H9 (cell line): ENCODE measurements at regions not wholly inside any gene's neighbourhood (a gene's known extent, or its start where the extent isn't known, plus 50 kb on each side); places are given as distances from the start of the nearest gene placed in this dataset.

Experiments
- DNase-seq: peaks from one replicate; pipeline ENCODE4 v3.0.0-alpha.2; 2017
- H2AFZ ChIP-seq: one replicate; pipeline ENCODE4 v1.6.1; 2013; ENCODE audit warnings: mild to moderate bottlenecking, low read length, control low read depth, moderate library complexity
- H2AK5ac ChIP-seq: 2 replicates; pipeline ENCODE4 v1.6.1; 2013; ENCODE audit warnings: low read length, control low read depth, mixed read lengths; ENCODE audit not compliant: insufficient read length
- H2BK120ac ChIP-seq: one replicate; pipeline ENCODE4 v1.6.1; 2013; ENCODE audit warnings: low read depth, mild to moderate bottlenecking, low read length, control low read depth, inconsistent platforms; ENCODE audit not compliant: poor library complexity, severe bottlenecking
- H2BK12ac ChIP-seq: 2 replicates; pipeline ENCODE4 v1.6.1; 2013; ENCODE audit warnings: low read length, control low read depth, mixed read lengths, low read depth; ENCODE audit not compliant: insufficient read length
- H2BK15ac ChIP-seq: 2 replicates; pipeline ENCODE4 v1.6.1; 2013; ENCODE audit warnings: low read depth, low read length, control low read depth
- H2BK20ac ChIP-seq: one replicate; pipeline ENCODE4 v1.6.1; 2013; ENCODE audit warnings: low read depth, mild to moderate bottlenecking, low read length, control low read depth, inconsistent platforms; ENCODE audit not compliant: poor library complexity, severe bottlenecking
- H2BK5ac ChIP-seq: 2 replicates; pipeline ENCODE4 v1.6.1; 2013; ENCODE audit warnings: low read length, control low read depth, mixed read lengths; ENCODE audit not compliant: insufficient read length
- H3K14ac ChIP-seq: 2 replicates; pipeline ENCODE4 v1.6.1; 2013; ENCODE audit warnings: low read length, control low read depth; ENCODE audit not compliant: insufficient read depth
- H3K18ac ChIP-seq: 2 replicates; pipeline ENCODE4 v1.6.1; 2013; ENCODE audit warnings: low read depth, mild to moderate bottlenecking, mixed read lengths, low read length, control low read depth; ENCODE audit not compliant: insufficient read length
- H3K23ac ChIP-seq: 2 replicates; pipeline ENCODE4 v1.6.1; 2013; ENCODE audit warnings: low read length, control low read depth, mixed read lengths, low read depth; ENCODE audit not compliant: insufficient read length
- H3K23me2 ChIP-seq: 2 replicates; pipeline ENCODE4 v1.6.1; 2013; ENCODE audit warnings: low read depth, mild to moderate bottlenecking, mixed read lengths, low read length, control low read depth; ENCODE audit not compliant: insufficient read length, poor library complexity, severe bottlenecking
- H3K27ac ChIP-seq: 2 replicates; pipeline ENCODE4 v1.5.1; 2013; ENCODE audit warnings: low read length, control low read depth, mixed read lengths, low read depth; ENCODE audit not compliant: insufficient read length
- H3K27me3 ChIP-seq: 2 replicates; pipeline ENCODE4 v1.6.1; 2013; ENCODE audit warnings: low read length, control low read depth, inconsistent platforms; ENCODE audit not compliant: insufficient read depth
- H3K4ac ChIP-seq: 2 replicates; pipeline ENCODE4 v1.6.1; 2013; ENCODE audit warnings: low read depth, mild to moderate bottlenecking, control low read depth, inconsistent platforms, low read length, moderate library complexity
- H3K4me1 ChIP-seq: 2 replicates; pipeline ENCODE4 v1.6.1; 2013; ENCODE audit warnings: low read length, control low read depth, inconsistent platforms; ENCODE audit not compliant: insufficient read depth
- H3K4me2 ChIP-seq: 2 replicates; pipeline ENCODE4 v1.6.1; 2013; ENCODE audit warnings: low read length, control low read depth, mixed read lengths; ENCODE audit not compliant: insufficient read length, insufficient read depth
- H3K56ac ChIP-seq: 2 replicates; pipeline ENCODE4 v1.6.1; 2013; ENCODE audit warnings: low read depth, mild to moderate bottlenecking, mixed read lengths, low read length, control low read depth; ENCODE audit not compliant: insufficient read length
- H3K79me1 ChIP-seq: 2 replicates; pipeline ENCODE4 v1.6.1; 2013; ENCODE audit warnings: low read depth, mild to moderate bottlenecking, moderate library complexity, low read length, control low read depth, inconsistent platforms; ENCODE audit not compliant: insufficient read depth, poor library complexity, severe bottlenecking
- H3K79me2 ChIP-seq: 2 replicates; pipeline ENCODE4 v1.6.1; 2013; ENCODE audit warnings: low read length, control low read depth, inconsistent platforms; ENCODE audit not compliant: insufficient read depth
- H3K9ac ChIP-seq: 2 replicates; pipeline ENCODE4 v1.6.1; 2013; ENCODE audit warnings: low read length, control low read depth, mixed read lengths; ENCODE audit not compliant: insufficient read length; ENCODE audit errors: extremely low read depth
- H3K9me3 ChIP-seq: one replicate; pipeline ENCODE4 v1.6.1; 2013; ENCODE audit warnings: low read depth, low read length, inconsistent platforms; ENCODE audit not compliant: control insufficient read depth
- H3T11ph ChIP-seq: one replicate; pipeline ENCODE4 v1.6.1; 2013; ENCODE audit warnings: mild to moderate bottlenecking, low read length, control low read depth, inconsistent platforms
- H4K20me1 ChIP-seq: one replicate; pipeline ENCODE4 v1.6.1; 2013; ENCODE audit not compliant: control insufficient read depth, insufficient read length, insufficient read depth
- H4K5ac ChIP-seq: 2 replicates; pipeline ENCODE4 v1.6.1; 2013; ENCODE audit warnings: low read depth, mild to moderate bottlenecking, mixed read lengths, low read length, control low read depth; ENCODE audit not compliant: insufficient read length
- H4K8ac ChIP-seq: replicated peaks from 2 replicates; pipeline ENCODE4 v1.6.1; 2013; ENCODE audit warnings: low read length, control low read depth, mixed read lengths, low read depth; ENCODE audit not compliant: insufficient read length
- H4K91ac ChIP-seq: 2 replicates; pipeline ENCODE4 v1.6.1; 2013; ENCODE audit warnings: low read depth, mild to moderate bottlenecking, moderate library complexity, mixed read lengths, low read length, control low read depth; ENCODE audit not compliant: insufficient read length
- H3K27ac Mint-ChIP-seq, 3 experiments: 2 replicates in 2 of 3; 3 replicates in 1 of 3; pipeline ENCODE4 v1.8.0; 2020 to 2021; ENCODE audit warnings: mixed read lengths in 3 of 3, mild to moderate bottlenecking in 1 of 3, moderate library complexity in 1 of 3
- H3K27me3 Mint-ChIP-seq: 2 replicates; pipeline ENCODE4 v1.8.0; 2021; ENCODE audit warnings: low read depth, mild to moderate bottlenecking, moderate library complexity, mixed read lengths
- H3K36me3 Mint-ChIP-seq, 3 experiments: 2 replicates in 2 of 3; 3 replicates in 1 of 3; pipeline ENCODE4 v1.8.0; 2020 to 2021; ENCODE audit warnings: low read depth in 3 of 3, mixed read lengths in 3 of 3; ENCODE audit not compliant: insufficient read depth in 1 of 3
- H3K4me1 Mint-ChIP-seq, 2 experiments: 2 replicates each; pipeline ENCODE4 v1.8.0; 2020; ENCODE audit warnings: mixed read lengths in 2 of 2
- H3K4me3 Mint-ChIP-seq, 2 experiments: 2 replicates in 1 of 2; 3 replicates in 1 of 2; pipeline ENCODE4 v1.8.0; 2020 to 2021; ENCODE audit warnings: mild to moderate bottlenecking in 2 of 2, mixed read lengths in 2 of 2, moderate library complexity in 1 of 2
- H3K9me3 Mint-ChIP-seq, 2 experiments: 2 replicates in 1 of 2; 3 replicates in 1 of 2; pipeline ENCODE4 v1.8.0; 2020; ENCODE audit warnings: mild to moderate bottlenecking in 2 of 2, mixed read lengths in 2 of 2, moderate library complexity in 1 of 2
- CTCF ChIP-seq: fragments of 200-600 bp; sonication (generic); conservative IDR thresholded peaks from 3 replicates; pipeline ENCODE4 v1.8.0; 2021; ENCODE audit warnings: antibody characterized with exemption, mild to moderate bottlenecking
- WGBS: extraction: QIAGEN DNeasy Blood & Tissue Kit; methylation state at CpG from one replicate; pipeline ENCODE4 v1.1.7; 2013; ENCODE audit warnings: missing lambda C conversion rate, low lambda C conversion rate, mixed read lengths; ENCODE audit not compliant: insufficient read length; ENCODE audit errors: extremely low coverage; 5-methylcytosine and 5-hydroxymethylcytosine counted together

DNA sequence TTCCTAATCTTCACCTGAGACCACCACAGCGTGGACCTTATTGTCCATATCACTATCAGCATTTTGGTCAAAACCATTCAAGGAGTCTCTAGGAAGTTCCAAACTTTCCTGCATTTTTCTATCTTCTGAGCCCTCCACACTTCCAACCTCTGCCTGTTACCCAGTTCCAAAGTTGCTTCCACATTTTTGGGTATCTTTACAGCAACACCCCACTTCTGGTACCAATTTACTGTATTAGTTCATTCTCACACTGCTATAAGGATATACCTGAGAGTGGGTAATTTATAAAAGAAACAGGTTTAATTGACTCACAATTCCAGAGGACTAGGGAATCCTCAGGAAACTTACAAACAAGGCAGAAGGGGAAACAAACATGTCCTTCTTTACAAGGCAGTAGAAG, 103.3 kb upstream of the CBLB start:
- Histone ChIP-seq H3K79me1 (no peaks in the 10 kb centered on the region), H3T11ph (no peak overlapping the region), H2BK120ac (no peak overlapping the region), H3K79me2 (no peaks in the 10 kb centered on the region), H2AFZ (no peak overlapping the region), H3K14ac (no peak overlapping the region), H2BK15ac (no peak overlapping the region), H4K20me1 (no peaks in the 10 kb centered on the region), H3K27ac (no peak overlapping the region), H3K27me3 (no peaks in the 10 kb centered on the region), H3K56ac (no peak overlapping the region), H4K91ac (no peak overlapping the region), H3K23ac (no peak overlapping the region), H3K18ac (no peak overlapping the region), H3K4me1 (no peaks in the 10 kb centered on the region), H4K5ac (no peak overlapping the region), H2BK12ac (no peak overlapping the region), H3K9ac (no peak overlapping the region), H3K4ac (no peak overlapping the region), H3K9me3 (no peaks in the 10 kb centered on the region), H3K4me2 (no peak overlapping the region), H3K23me2 (no peaks in the 10 kb centered on the region), H4K8ac (no peak overlapping the region), H2BK20ac (no peak overlapping the region), H2BK5ac (no peak overlapping the region), H2AK5ac (no peak overlapping the region)
- Mint-ChIP-seq H3K9me3 (peaks cover 18 to 19% of the 10 kb centered on the region in 2 experiments), H3K4me1 (peaks cover 0 to 3% of the 10 kb centered on the region in 2 experiments; a peak in 1 of 4 replicates), H3K27ac (no peak overlapping the region), H3K4me3 (no peak overlapping the region), H3K36me3 (peaks cover 17 to 24% (median 20%) of the 10 kb centered on the region in 3 experiments), H3K27me3 (no peaks in the 10 kb centered on the region)
- no peak for TF ChIP-seq CTCF
- WGBS = no CpG with 5 or more reads among the region's 1 CpG
- no peak for DNase-seq
